22Rv1 (cell line): ENCODE measurements at regions not wholly inside any gene's neighbourhood (a gene's known extent, or its start where the extent isn't known, plus 50 kb on each side); places are given as distances from the start of the nearest gene placed in this dataset.

Source experiments
- H3K27ac ChIP-seq: fragments of 450-650 bp; 2 replicates; pipeline ENCODE4 v1.5.1; 2017
- CTCF ChIP-seq: fragments of 450-650 bp; IDR thresholded peaks from 2 replicates; pipeline ENCODE4 v1.5.1; 2017; ENCODE audit warnings: mild to moderate bottlenecking
- ZFX ChIP-seq: fragments of 450-650 bp; IDR thresholded peaks from 2 replicates; pipeline ENCODE4 v1.6.1; 2017; ENCODE audit warnings: antibody characterized with exemption, borderline replicate concordance

GRCh38 chr22:19663286-19663815 lies 51.0 kb upstream of the SEPTIN5 start:
- TF ChIP-seq ZFX: no peak
- no peak for TF ChIP-seq CTCF
- no peak overlapping the region for H3K27ac ChIP-seq

GRCh38 chr22:19663821-19664355 lies 50.4 kb upstream of the SEPTIN5 start:
- H3K27ac ChIP-seq: no peak overlapping the region
- TF ChIP-seq CTCF (no peak), ZFX (no peak)

GRCh38 chr22:19664406-19664805 lies 49.9 kb upstream of the SEPTIN5 start:
- TF ChIP-seq CTCF: no peak
- no peak for TF ChIP-seq ZFX
- no peak overlapping the region for H3K27ac ChIP-seq
